ENCODE measurements at regions not wholly inside any gene's neighbourhood (a gene's known extent, or its start where the extent isn't known, plus 50 kb on each side); places are given as distances from the start of the nearest gene placed in this dataset.

- TF ChIP-seq CTCF (conservative IDR thresholded peaks at IDR 0.05) (no peak), ZFX (IDR thresholded peaks at IDR 0.05) (no peak)
Observed at GRCh38 chr18:67608615-67609273, 92.2 kb upstream of the DSEL start.

Measured in C4-2B (cell line).